CD14-positive monocyte (primary cell): ENCODE measurements at regions not wholly inside any gene's neighbourhood (a gene's known extent, or its start where the extent isn't known, plus 50 kb on each side); places are given as distances from the start of the nearest gene placed in this dataset.

Experiments used
- DNase-seq, 3 donors: peaks; one replicate each; pipeline ENCODE4 v3.0.0-alpha.2; 2011 to 2022
- H2AFZ ChIP-seq: 2 replicates; pipeline ENCODE4 v1.6.0; 2012; ENCODE audit warnings: mild to moderate bottlenecking, low read depth, low read length, inconsistent platforms; ENCODE audit not compliant: insufficient read depth, poor library complexity, severe bottlenecking
- H3K27ac ChIP-seq, 2 donors: 1 replicate in 1 of 2; 2 replicates in 1 of 2; pipeline ENCODE4 v1.5.1; 2012 to 2013; ENCODE audit warnings: low read length in 2 of 2, control low read depth in 1 of 2, inconsistent platforms in 1 of 2, low read depth in 1 of 2, mild to moderate bottlenecking in 1 of 2
- H3K27me3 ChIP-seq, 2 donors: one replicate each; pipeline versions ENCODE4 v1.6.0 to v1.6.1; 2011 to 2013; ENCODE audit warnings: low read length in 2 of 2; ENCODE audit not compliant: control insufficient read depth in 2 of 2, insufficient read depth in 2 of 2
- H3K36me3 ChIP-seq, 2 donors: replicated peaks in 1 of 2; 1 replicate in 1 of 2; 2 replicates in 1 of 2; pipeline versions ENCODE4 v1.5.1 to v1.6.1; 2012 to 2013; ENCODE audit warnings: low read length in 2 of 2, control low read depth in 1 of 2, inconsistent platforms in 1 of 2, mild to moderate bottlenecking in 1 of 2; ENCODE audit not compliant: insufficient read depth in 2 of 2, control insufficient read depth in 1 of 2
- H3K4me1 ChIP-seq, 2 donors: 1 replicate in 1 of 2; 2 replicates in 1 of 2; pipeline versions ENCODE4 v1.5.1 to v1.6.1; 2012 to 2013; ENCODE audit warnings: low read length in 2 of 2, control low read depth in 1 of 2, inconsistent platforms in 1 of 2, mild to moderate bottlenecking in 1 of 2, moderate library complexity in 1 of 2; ENCODE audit not compliant: insufficient read depth in 2 of 2, control insufficient read depth in 1 of 2
- H3K4me2 ChIP-seq: replicated peaks from 2 replicates; pipeline ENCODE3; 2012; ENCODE audit warnings: low read length, moderate library complexity, mild to moderate bottlenecking; ENCODE audit not compliant: poor library complexity, severe bottlenecking; ENCODE audit errors: extremely low read depth
- H3K4me3 ChIP-seq, 3 experiments: fragments of 200-600 bp in 1 of 3; sonication (generic) in 1 of 3; replicated peaks in 1 of 3; 1 replicate in 2 of 3; 2 replicates in 1 of 3; pipeline ENCODE4 v1.5.1; 2011 to 2013; ENCODE audit warnings: low read length in 3 of 3, mild to moderate bottlenecking in 3 of 3, control low read depth in 2 of 3, low read depth in 2 of 3, inconsistent platforms in 1 of 3, moderate library complexity in 1 of 3
- H3K79me2 ChIP-seq: 2 replicates; pipeline ENCODE4 v1.6.0; 2012; ENCODE audit warnings: mild to moderate bottlenecking, control low read depth, inconsistent platforms, low read length, moderate library complexity; ENCODE audit not compliant: insufficient read depth
- H3K9ac ChIP-seq: 2 replicates; pipeline ENCODE4 v1.6.0; 2017; ENCODE audit warnings: low read length, mild to moderate bottlenecking; ENCODE audit not compliant: insufficient read depth, poor library complexity, severe bottlenecking
- H3K9me3 ChIP-seq, 2 donors: replicated peaks in 1 of 2; 1 replicate in 1 of 2; 2 replicates in 1 of 2; pipeline versions ENCODE4 v1.5.1 to v1.6.1; 2012 to 2013; ENCODE audit warnings: low read length in 2 of 2, control low read depth in 1 of 2; ENCODE audit not compliant: control insufficient read depth in 1 of 2, insufficient read depth in 1 of 2
- H4K20me1 ChIP-seq: 2 replicates; pipeline ENCODE4 v1.6.0; 2012; ENCODE audit warnings: mild to moderate bottlenecking, low read length, control low read depth, moderate library complexity; ENCODE audit not compliant: insufficient read depth
- H3K27ac Mint-ChIP-seq, 7 donors: one replicate each; pipeline ENCODE4 v1.8.0; 2020; ENCODE audit warnings: mild to moderate bottlenecking in 7 of 7, mixed read lengths in 7 of 7, moderate library complexity in 6 of 7, inconsistent platforms in 2 of 7
- H3K27me3 Mint-ChIP-seq, 3 donors: one replicate each; pipeline ENCODE4 v1.8.0; 2021 to 2022; ENCODE audit warnings: low read depth in 3 of 3, mild to moderate bottlenecking in 3 of 3, mixed read lengths in 3 of 3, moderate library complexity in 3 of 3, inconsistent platforms in 1 of 3
- H3K36me3 Mint-ChIP-seq, 2 donors: one replicate each; pipeline ENCODE4 v1.8.0; 2020; ENCODE audit warnings: mixed read lengths in 2 of 2, inconsistent platforms in 1 of 2, mild to moderate bottlenecking in 1 of 2
- H3K4me1 Mint-ChIP-seq: one replicate; pipeline ENCODE4 v1.8.0; 2020; ENCODE audit warnings: mild to moderate bottlenecking, mixed read lengths
- H3K4me3 Mint-ChIP-seq, 2 donors: one replicate each; pipeline ENCODE4 v1.8.0; 2020; ENCODE audit warnings: mild to moderate bottlenecking in 2 of 2, mixed read lengths in 2 of 2, moderate library complexity in 1 of 2
- H3K9me3 Mint-ChIP-seq, 7 donors: one replicate each; pipeline ENCODE4 v1.8.0; 2020 to 2022; ENCODE audit warnings: mixed read lengths in 7 of 7, mild to moderate bottlenecking in 6 of 7, moderate library complexity in 6 of 7, inconsistent platforms in 2 of 7
- WGBS: methylation state at CpG from one replicate; pipeline ENCODE4 v1.1.5; 2013; ENCODE audit warnings: missing lambda C conversion rate; ENCODE audit not compliant: insufficient coverage; 5-methylcytosine and 5-hydroxymethylcytosine counted together
- intact Hi-C, 2 donors: fragments of 100-400 bp; cut with micrococcal nuclease; formaldehyde crosslinking; loops; one replicate each; pipeline versions ENCODE4 v1.15.0 to v1.15.1; 2023
- TF ChIP-seq, protein P1 (sequence below): fragments of 200-600 bp; IDR thresholded peaks from one replicate; pipeline ENCODE4 v1.8.0; 2022; ENCODE audit warnings: antibody characterized with exemption, mild to moderate bottlenecking

DNA sequence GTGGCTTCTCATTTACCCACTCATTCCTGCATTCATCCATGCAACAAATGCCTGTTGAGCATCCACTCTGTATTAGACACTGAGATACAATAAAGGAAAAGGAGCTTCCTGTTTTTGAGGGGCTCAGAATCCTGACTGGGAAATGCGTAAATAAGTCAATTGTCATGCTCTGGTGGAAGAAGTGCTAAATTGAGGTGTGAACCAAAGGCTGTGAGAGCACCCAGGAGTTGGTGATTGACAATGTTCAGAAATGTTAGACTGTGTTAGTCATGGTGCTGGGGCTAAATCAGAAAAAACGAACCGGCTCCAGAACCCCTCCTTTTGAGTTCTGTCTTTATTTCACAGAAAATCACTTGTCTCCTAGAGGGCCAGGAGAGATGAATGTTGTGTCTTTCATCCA, 558.6 kb upstream of the SGCD start:
- Histone ChIP-seq H3K27me3 (no peaks in the 10 kb centered on the region), H3K4me2 (no peak overlapping the region), H3K9ac (no peak overlapping the region), H3K27ac (no peak overlapping the region), H2AFZ (no peak overlapping the region), H3K4me1 (no peaks in the 10 kb centered on the region), H3K79me2 (no peaks in the 10 kb centered on the region), H3K4me3 (no peak overlapping the region), H4K20me1 (no peaks in the 10 kb centered on the region), H3K9me3 (no peaks in the 10 kb centered on the region), H3K36me3 (no peaks in the 10 kb centered on the region)
- no peak for DNase-seq
- Mint-ChIP-seq H3K4me1 (no peaks in the 10 kb centered on the region), H3K9me3 (peaks cover 0 to 6% (median 1%) of the 10 kb centered on the region in 7 donors), H3K27me3 (peaks cover 0 to 2% (median 0%) of the 10 kb centered on the region in 3 donors), H3K27ac (no peak overlapping the region), H3K36me3 (no peaks in the 10 kb centered on the region), H3K4me3 (no peak overlapping the region)
- TF ChIP-seq, protein P1, sequence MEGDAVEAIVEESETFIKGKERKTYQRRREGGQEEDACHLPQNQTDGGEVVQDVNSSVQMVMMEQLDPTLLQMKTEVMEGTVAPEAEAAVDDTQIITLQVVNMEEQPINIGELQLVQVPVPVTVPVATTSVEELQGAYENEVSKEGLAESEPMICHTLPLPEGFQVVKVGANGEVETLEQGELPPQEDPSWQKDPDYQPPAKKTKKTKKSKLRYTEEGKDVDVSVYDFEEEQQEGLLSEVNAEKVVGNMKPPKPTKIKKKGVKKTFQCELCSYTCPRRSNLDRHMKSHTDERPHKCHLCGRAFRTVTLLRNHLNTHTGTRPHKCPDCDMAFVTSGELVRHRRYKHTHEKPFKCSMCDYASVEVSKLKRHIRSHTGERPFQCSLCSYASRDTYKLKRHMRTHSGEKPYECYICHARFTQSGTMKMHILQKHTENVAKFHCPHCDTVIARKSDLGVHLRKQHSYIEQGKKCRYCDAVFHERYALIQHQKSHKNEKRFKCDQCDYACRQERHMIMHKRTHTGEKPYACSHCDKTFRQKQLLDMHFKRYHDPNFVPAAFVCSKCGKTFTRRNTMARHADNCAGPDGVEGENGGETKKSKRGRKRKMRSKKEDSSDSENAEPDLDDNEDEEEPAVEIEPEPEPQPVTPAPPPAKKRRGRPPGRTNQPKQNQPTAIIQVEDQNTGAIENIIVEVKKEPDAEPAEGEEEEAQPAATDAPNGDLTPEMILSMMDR: no peak
- WGBS: no CpG with 5 or more reads among the region's 3 CpGs
- intact Hi-C loops: no loop called here

DNA sequence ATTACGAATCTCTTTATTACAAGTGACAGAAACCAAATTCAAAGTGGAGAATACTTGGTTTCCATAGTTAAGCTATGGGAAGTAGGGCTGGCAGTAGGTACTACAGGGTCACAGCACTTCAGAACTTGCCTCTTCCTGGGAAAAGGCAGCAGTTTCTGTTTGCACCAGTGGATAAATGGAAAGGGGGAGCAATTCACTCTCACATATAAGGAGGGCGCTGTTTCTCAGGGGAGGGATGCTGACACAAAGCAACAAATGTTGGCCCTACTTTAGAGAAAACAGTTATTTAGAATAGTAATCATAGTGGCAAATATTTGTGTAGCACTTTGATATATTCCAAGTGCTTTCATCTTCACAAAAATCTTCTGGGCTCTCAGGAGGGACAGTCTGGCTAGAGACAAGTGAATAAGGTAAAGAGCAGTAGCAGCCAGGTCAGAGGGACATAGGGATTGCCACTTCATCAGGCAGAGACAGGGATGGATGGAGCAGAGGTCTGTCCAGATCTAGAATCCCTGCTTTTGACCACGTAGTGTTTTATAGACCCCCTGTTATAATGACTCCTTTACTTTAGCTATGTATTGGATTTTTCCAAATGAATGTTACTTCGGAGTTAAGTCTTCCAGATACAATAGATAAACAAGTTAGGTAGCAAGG, 554.8 kb upstream of the SGCD start:
- H3K27ac Mint-ChIP-seq: no peak overlapping the region
- H3K4me3 ChIP-seq: no peak overlapping the region
- intact Hi-C loops: no loop called here
- no peaks in the 10 kb centered on the region for H3K36me3 Mint-ChIP-seq
- H2AFZ ChIP-seq: no peak overlapping the region
- peaks cover 0 to under 1% of the 10 kb centered on the region in 2 donors for H3K9me3 ChIP-seq
- H4K20me1 ChIP-seq: no peaks in the 10 kb centered on the region
- no peak overlapping the region for H3K27ac ChIP-seq
- no peak overlapping the region for H3K9ac ChIP-seq
- peaks cover 0 to 6% (median 1%) of the 10 kb centered on the region in 7 donors for H3K9me3 Mint-ChIP-seq
- H3K27me3 ChIP-seq: no peaks in the 10 kb centered on the region
- H3K4me1 ChIP-seq: no peaks in the 10 kb centered on the region
- no peak for DNase-seq
- H3K4me2 ChIP-seq: no peak overlapping the region
- H3K36me3 ChIP-seq: no peaks in the 10 kb centered on the region
- TF ChIP-seq, protein P1: no peak
- H3K4me3 Mint-ChIP-seq: no peak overlapping the region
- H3K27me3 Mint-ChIP-seq: peaks cover 0 to 2% (median 0%) of the 10 kb centered on the region in 3 donors
- H3K4me1 Mint-ChIP-seq: no peaks in the 10 kb centered on the region
- no CpG with 5 or more reads among the region's 4 CpGs for WGBS
- H3K79me2 ChIP-seq: no peaks in the 10 kb centered on the region
